Caco-2 (cell line): ENCODE measurements at regions not wholly inside any gene's neighbourhood (a gene's known extent, or its start where the extent isn't known, plus 50 kb on each side); places are given as distances from the start of the nearest gene placed in this dataset.

Experiments used
- BruUV-seq: library from RNA; stranded (reverse); fragments of 400-500 nt; replicated peaks from 2 replicates; lab custom pipeline; 2021; lab: Mats Ljungman, UMichigan
- CTCF ChIA-PET: fragments of 300-600 bp; sonication (Branson Sonifier 250); formaldehyde crosslinking; loops from one replicate; lab custom pipeline; 2022; ENCODE audit warnings: antibody characterized with exemption; lab: Charles Lee
- POLR2A ChIA-PET: fragments of 300-600 bp; sonication (Branson Sonifier 250); formaldehyde crosslinking; loops from one replicate; lab custom pipeline; 2022; ENCODE audit warnings: antibody characterized with exemption; lab: Charles Lee
- DNase-seq, 2 experiments: peaks; one replicate each; pipeline versions ENCODE4 v3.0.0 to v3.0.0-alpha.2; 2020 to 2022
- H3K27me3 ChIP-seq: replicated peaks from 2 replicates; pipeline ENCODE4 v1.6.0; 2011; ENCODE audit warnings: low read length; ENCODE audit not compliant: control insufficient read depth, insufficient read depth
- H3K36me3 ChIP-seq: 2 replicates; pipeline ENCODE4 v1.5.1; 2011; ENCODE audit warnings: low read length; ENCODE audit not compliant: control insufficient read depth, insufficient read depth
- H3K4me1 ChIP-seq: fragments of 250-450 bp; sonication (Bioruptor Pico); 2 replicates; pipeline ENCODE4 v1.5.1; 2020; ENCODE audit warnings: mild to moderate bottlenecking
- H3K4me3 ChIP-seq: 2 replicates; pipeline ENCODE4 v1.5.1; 2011; ENCODE audit warnings: low read depth, mild to moderate bottlenecking, control low read depth, low read length
- H3K9me3 ChIP-seq: fragments of 250-450 bp; sonication (Bioruptor Pico); 2 replicates; pipeline ENCODE4 v1.5.1; 2020; ENCODE audit warnings: mild to moderate bottlenecking, moderate library complexity
- H3K27ac Mint-ChIP-seq: one replicate; pipeline ENCODE4 v1.8.0; 2022; ENCODE audit warnings: mixed read lengths; ENCODE audit not compliant: unreplicated experiment
- H3K27me3 Mint-ChIP-seq: one replicate; pipeline ENCODE4 v1.8.0; 2022; ENCODE audit warnings: mixed read lengths; ENCODE audit not compliant: insufficient read depth, unreplicated experiment
- H3K36me3 Mint-ChIP-seq: one replicate; pipeline ENCODE4 v1.8.0; 2022; ENCODE audit warnings: mild to moderate bottlenecking, mixed read lengths; ENCODE audit not compliant: insufficient read depth, unreplicated experiment
- H3K4me1 Mint-ChIP-seq: one replicate; pipeline ENCODE4 v1.8.0; 2022; ENCODE audit warnings: low read depth, mixed read lengths; ENCODE audit not compliant: unreplicated experiment
- H3K4me3 Mint-ChIP-seq: one replicate; pipeline ENCODE4 v1.8.0; 2022; ENCODE audit warnings: mild to moderate bottlenecking, moderate library complexity, mixed read lengths; ENCODE audit not compliant: unreplicated experiment
- H3K9me3 Mint-ChIP-seq: one replicate; pipeline ENCODE4 v1.8.0; 2022; ENCODE audit warnings: mixed read lengths; ENCODE audit not compliant: unreplicated experiment
- intact Hi-C: fragments of 100-400 bp; cut with micrococcal nuclease; formaldehyde crosslinking; loops from one replicate; pipeline ENCODE4 v1.10.0; 2022; ENCODE audit not compliant: unreplicated experiment
- TF ChIP-seq, protein P1 (sequence below), 2 experiments: fragments of 200-600 bp in 1 of 2; IDR thresholded peaks; 1 replicate in 1 of 2; 2 replicates in 1 of 2; pipeline versions ENCODE4 v1.5.1 to v1.8.0; 2011 to 2022; ENCODE audit warnings: antibody characterized with exemption in 1 of 2, control low read depth in 1 of 2, inconsistent platforms in 1 of 2, low read depth in 1 of 2, low read length in 1 of 2, mild to moderate bottlenecking in 1 of 2, moderate library complexity in 1 of 2; ENCODE audit not compliant: insufficient read depth in 1 of 2, severe bottlenecking in 1 of 2, unreplicated experiment in 1 of 2

DNA sequence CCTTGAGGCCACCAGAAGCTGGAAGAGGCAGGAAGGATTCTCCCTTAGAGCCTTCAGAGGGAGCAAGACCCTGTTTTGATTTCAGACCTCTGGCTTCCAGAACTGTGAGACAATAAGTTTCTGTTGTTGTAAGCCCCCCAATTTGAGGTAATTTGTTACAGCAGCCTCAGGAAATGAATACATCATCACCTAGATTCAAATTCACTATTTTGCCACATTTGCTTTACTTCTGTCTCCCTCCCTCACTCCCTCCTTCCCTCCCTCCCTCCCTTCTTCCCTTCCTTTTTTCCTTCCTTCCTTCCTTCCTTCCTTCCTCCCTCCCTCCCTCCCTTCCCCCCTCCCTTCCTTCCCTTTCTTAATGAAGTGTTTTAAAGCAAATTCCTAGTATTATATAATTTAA is 58.1 kb upstream of the KIF13A start:
- CTCF ChIA-PET = no interaction called here

DNA sequence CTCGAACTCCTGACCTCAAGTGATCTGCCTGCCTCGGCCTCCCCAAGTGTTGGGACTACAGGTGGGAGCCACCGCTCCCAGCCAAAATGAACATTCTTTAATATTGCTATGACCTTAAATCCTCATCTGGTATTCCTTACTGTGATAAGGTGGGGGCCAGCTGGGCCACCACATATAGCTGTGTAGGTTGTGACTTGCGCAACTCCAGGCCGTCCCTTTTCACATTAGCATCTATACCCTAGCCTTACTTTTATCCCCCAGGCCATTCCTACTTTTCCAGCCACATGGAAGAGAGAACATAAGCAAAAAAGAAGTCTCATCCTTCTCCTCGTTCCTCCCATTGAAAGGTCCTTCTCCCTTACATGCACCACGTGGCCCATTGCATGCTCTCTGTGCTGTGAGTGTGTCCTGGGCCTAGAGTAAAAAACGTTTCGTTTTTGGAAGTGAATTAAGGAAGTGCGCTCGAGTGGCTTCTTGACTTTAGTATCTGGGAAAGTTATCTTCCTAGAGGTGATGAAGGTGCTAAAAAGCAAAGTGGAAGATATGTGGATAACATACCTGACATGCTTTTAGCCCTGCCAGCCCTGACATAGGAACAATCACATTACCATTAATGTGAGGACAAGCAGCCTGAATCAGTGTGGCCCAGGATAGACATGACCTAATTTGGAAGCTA is 56.8 kb upstream of the KIF13A start:
- H3K27me3 Mint-ChIP-seq = no peaks in the 10 kb centered on the region
- CTCF ChIA-PET = no interaction called here
- no peaks in the 10 kb centered on the region for H3K9me3 Mint-ChIP-seq
- Histone ChIP-seq H3K4me1 (peaks cover 7% of the 10 kb centered on the region), H3K36me3 (no peaks in the 10 kb centered on the region), H3K9me3 (no peaks in the 10 kb centered on the region), H3K27me3 (no peaks in the 10 kb centered on the region), H3K4me3 (no peak overlapping the region)
- H3K4me3 Mint-ChIP-seq = no peak overlapping the region
- TF ChIP-seq, protein P1, sequence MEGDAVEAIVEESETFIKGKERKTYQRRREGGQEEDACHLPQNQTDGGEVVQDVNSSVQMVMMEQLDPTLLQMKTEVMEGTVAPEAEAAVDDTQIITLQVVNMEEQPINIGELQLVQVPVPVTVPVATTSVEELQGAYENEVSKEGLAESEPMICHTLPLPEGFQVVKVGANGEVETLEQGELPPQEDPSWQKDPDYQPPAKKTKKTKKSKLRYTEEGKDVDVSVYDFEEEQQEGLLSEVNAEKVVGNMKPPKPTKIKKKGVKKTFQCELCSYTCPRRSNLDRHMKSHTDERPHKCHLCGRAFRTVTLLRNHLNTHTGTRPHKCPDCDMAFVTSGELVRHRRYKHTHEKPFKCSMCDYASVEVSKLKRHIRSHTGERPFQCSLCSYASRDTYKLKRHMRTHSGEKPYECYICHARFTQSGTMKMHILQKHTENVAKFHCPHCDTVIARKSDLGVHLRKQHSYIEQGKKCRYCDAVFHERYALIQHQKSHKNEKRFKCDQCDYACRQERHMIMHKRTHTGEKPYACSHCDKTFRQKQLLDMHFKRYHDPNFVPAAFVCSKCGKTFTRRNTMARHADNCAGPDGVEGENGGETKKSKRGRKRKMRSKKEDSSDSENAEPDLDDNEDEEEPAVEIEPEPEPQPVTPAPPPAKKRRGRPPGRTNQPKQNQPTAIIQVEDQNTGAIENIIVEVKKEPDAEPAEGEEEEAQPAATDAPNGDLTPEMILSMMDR (IDR thresholded peaks at IDR 0.05; ENCODE audit: insufficient read depth in 1 of 2, low read depth in 1 of 2, low read length in 1 of 2, severe bottlenecking in 1 of 2, unreplicated experiment in 1 of 2) = no peak
- BruUV-seq = no TSS peak
- H3K27ac Mint-ChIP-seq = no peak overlapping the region
- intact Hi-C loops = loop anchor here (5.0 kb wide), 1 partner anchor 78 kb away; the partner anchor contains the start of gene NHLRC1
- peaks cover 4% of the 10 kb centered on the region for H3K36me3 Mint-ChIP-seq
- H3K4me1 Mint-ChIP-seq = peaks cover 14% of the 10 kb centered on the region
- DNase-seq = no peak
- POLR2A ChIA-PET = no interaction called here

More for the DNA sequence above, 58.1 kb upstream of the KIF13A start:
- Mint-ChIP-seq H3K9me3 (no peaks in the 10 kb centered on the region), H3K36me3 (peaks cover 4% of the 10 kb centered on the region), H3K27me3 (no peaks in the 10 kb centered on the region), H3K4me1 (peaks cover 14% of the 10 kb centered on the region), H3K27ac (no peak overlapping the region), H3K4me3 (no peak overlapping the region)
- Histone ChIP-seq H3K36me3 (no peaks in the 10 kb centered on the region), H3K27me3 (no peaks in the 10 kb centered on the region), H3K4me3 (no peak overlapping the region), H3K9me3 (no peaks in the 10 kb centered on the region), H3K4me1 (peaks cover 7% of the 10 kb centered on the region)
- intact Hi-C loops = no loop called here
- no TSS peak for BruUV-seq
- POLR2A ChIA-PET = interaction anchor here (0.6 kb wide), 1 partner anchor 411 kb away, joined by 3 read pairs; no protein-coding TSS in a partner anchor
- TF ChIP-seq, protein P1 (IDR thresholded peaks at IDR 0.05; ENCODE audit: insufficient read depth in 1 of 2, low read depth in 1 of 2, low read length in 1 of 2, severe bottlenecking in 1 of 2, unreplicated experiment in 1 of 2) = no peak
- DNase-seq = no peak

- TF ChIP-seq, protein P1 (IDR thresholded peaks at IDR 0.05; ENCODE audit: insufficient read depth in 1 of 2, low read depth in 1 of 2, low read length in 1 of 2, severe bottlenecking in 1 of 2, unreplicated experiment in 1 of 2) = no peak
- peak overlapping the region; percentile 9 for H3K4me3 Mint-ChIP-seq
- CTCF ChIA-PET = interaction anchor here (0.6 to 0.9 kb wide), 4 partner anchors 18 to 230 kb away, joined by 3 to 10 read pairs (median 3); partner anchors contain the start of gene NHLRC1
- POLR2A ChIA-PET = interaction anchor here (0.7 kb wide), 1 partner anchor 335 kb away, joined by 6 read pairs; no protein-coding TSS in a partner anchor
- Histone ChIP-seq H3K9me3 (no peaks in the 10 kb centered on the region), H3K36me3 (no peaks in the 10 kb centered on the region), H3K4me1 (peaks cover 7% of the 10 kb centered on the region), H3K4me3 (no peak overlapping the region), H3K27me3 (no peaks in the 10 kb centered on the region)
- no peak for DNase-seq
- H3K9me3 Mint-ChIP-seq = no peaks in the 10 kb centered on the region
- H3K27ac Mint-ChIP-seq = peak overlapping the region; percentile 81
- BruUV-seq = no TSS peak
- H3K36me3 Mint-ChIP-seq = peaks cover 4% of the 10 kb centered on the region
- intact Hi-C loops = loop anchor here (5.0 kb wide), 1 partner anchor 80 kb away; the partner anchor contains the start of gene NHLRC1
- H3K4me1 Mint-ChIP-seq = peaks cover 14% of the 10 kb centered on the region
- H3K27me3 Mint-ChIP-seq = no peaks in the 10 kb centered on the region
Measured at GRCh38 chr6:18042536-18043145, 55.2 kb upstream of the KIF13A start.
